H1 (cell line): ENCODE measurements at regions not wholly inside any gene's neighbourhood (a gene's known extent, or its start where the extent isn't known, plus 50 kb on each side); places are given as distances from the start of the nearest gene placed in this dataset.

Source experiments
- CTCF ChIA-PET: fragments of 300-600 bp; sonication (Branson Sonifier 250); formaldehyde crosslinking; loops from one replicate; lab custom pipeline; 2021; ENCODE audit not compliant: partially characterized antibody; lab: Charles Lee
- POLR2A ChIA-PET: fragments of 300-600 bp; sonication (Branson Sonifier 250); formaldehyde crosslinking; loops from one replicate; lab custom pipeline; 2021; ENCODE audit warnings: inconsistent platforms; ENCODE audit not compliant: partially characterized antibody; lab: Charles Lee
- DNase-seq, 2 experiments: peaks; one replicate each; pipeline versions ENCODE4 v3.0.0 to v3.0.0-alpha.2; 2010 to 2022; ENCODE audit warnings: low spot score in 2 of 2, low read depth in 1 of 2, mixed read lengths in 1 of 2
- FAIRE-seq: peaks from 2 replicates; lab custom pipeline; 2011; peaks lifted over from hg19 to GRCh38; lab: Jason Lieb, UNC
- H2AFZ ChIP-seq: 2 replicates; pipeline ENCODE4 v1.8.1; 2012; ENCODE audit warnings: low read length, inconsistent platforms
- H2AK5ac ChIP-seq: 2 replicates; pipeline ENCODE4 v1.6.1; 2013; ENCODE audit warnings: low read depth, low read length
- H2BK120ac ChIP-seq: replicated peaks from 2 replicates; pipeline ENCODE3; 2013; ENCODE audit warnings: low read depth, low read length, inconsistent platforms
- H2BK12ac ChIP-seq: 2 replicates; pipeline ENCODE4 v1.6.1; 2013; ENCODE audit warnings: low read depth, low read length
- H2BK15ac ChIP-seq: 2 replicates; pipeline ENCODE4 v1.6.1; 2013; ENCODE audit warnings: low read length
- H2BK20ac ChIP-seq: 2 replicates; pipeline ENCODE4 v1.6.1; 2013; ENCODE audit warnings: low read length
- H2BK5ac ChIP-seq: 2 replicates; pipeline ENCODE4 v1.6.1; 2013; ENCODE audit warnings: low read depth, low read length
- H3K14ac ChIP-seq: 2 replicates; pipeline ENCODE4 v1.6.1; 2013; ENCODE audit warnings: inconsistent platforms; ENCODE audit not compliant: insufficient read length
- H3K18ac ChIP-seq: 2 replicates; pipeline ENCODE4 v1.6.1; 2013; ENCODE audit warnings: low read length; ENCODE audit errors: extremely low read depth
- H3K23ac ChIP-seq: 2 replicates; pipeline ENCODE4 v1.6.1; 2013; ENCODE audit warnings: inconsistent platforms; ENCODE audit not compliant: insufficient read length
- H3K23me2 ChIP-seq: 2 replicates; pipeline ENCODE4 v1.6.1; 2013; ENCODE audit warnings: low read depth, low read length
- H3K27ac ChIP-seq: 2 replicates; pipeline ENCODE4 v1.6.1; 2011; ENCODE audit warnings: low read depth, low read length, inconsistent platforms
- H3K27me3 ChIP-seq, 4 experiments: replicated peaks in 1 of 4; 1 replicate in 1 of 4; 2 replicates in 3 of 4; pipeline versions ENCODE4 v1.6.1 to v1.8.1; 2011 to 2013; ENCODE audit warnings: low read length in 3 of 4, mild to moderate bottlenecking in 3 of 4, inconsistent platforms in 2 of 4, mixed read lengths in 2 of 4, moderate library complexity in 1 of 4; ENCODE audit not compliant: control insufficient read depth in 3 of 4, insufficient read depth in 3 of 4; ENCODE audit errors: extremely low read depth in 1 of 4
- H3K36me3 ChIP-seq, 4 experiments: 2 replicates each; pipeline versions ENCODE4 v1.6.1 to v1.8.1; 2011 to 2013; ENCODE audit warnings: mild to moderate bottlenecking in 4 of 4, low read length in 3 of 4, moderate library complexity in 2 of 4, control low read depth in 1 of 4, inconsistent platforms in 1 of 4; ENCODE audit not compliant: insufficient read depth in 4 of 4, control insufficient read depth in 2 of 4
- H3K4ac ChIP-seq: replicated peaks from 2 replicates; pipeline ENCODE3; 2013; ENCODE audit warnings: low read length, low read depth, mixed read lengths, inconsistent platforms; ENCODE audit not compliant: insufficient read length
- H3K4me1 ChIP-seq, 4 experiments: replicated peaks in 1 of 4; 1 replicate in 1 of 4; 2 replicates in 3 of 4; pipeline versions ENCODE4 v1.6.1 to v1.8.1; 2011 to 2013; ENCODE audit warnings: low read length in 3 of 4, inconsistent platforms in 2 of 4, mixed read lengths in 1 of 4; ENCODE audit not compliant: insufficient read depth in 4 of 4, control insufficient read depth in 3 of 4
- H3K4me2 ChIP-seq, 2 experiments: 2 replicates each; pipeline versions ENCODE4 v1.6.1 to v1.8.1; 2011 to 2013; ENCODE audit warnings: low read depth in 2 of 2, low read length in 2 of 2, control low read depth in 1 of 2, inconsistent platforms in 1 of 2, mild to moderate bottlenecking in 1 of 2; ENCODE audit not compliant: insufficient read depth in 1 of 2
- H3K4me3 ChIP-seq, 4 experiments: fragments of 200-600, 300-600 bp in 1 of 4; sonication (generic), shearing (Covaris generic), sonication (Bioruptor Twin) in 1 of 4; 2 replicates each; pipeline versions ENCODE4 v1.5.1 to v1.8.1; 2011 to 2016; ENCODE audit warnings: low read length in 4 of 4, low read depth in 3 of 4, control low read depth in 2 of 4, inconsistent platforms in 2 of 4, mild to moderate bottlenecking in 2 of 4, mixed read lengths in 1 of 4, moderate library complexity in 1 of 4; ENCODE audit not compliant: insufficient read depth in 2 of 4; ENCODE audit errors: extremely low read depth in 1 of 4
- H3K56ac ChIP-seq: replicated peaks from 2 replicates; pipeline ENCODE3; 2013; ENCODE audit warnings: low read depth, mild to moderate bottlenecking, mixed read lengths, low read length, inconsistent platforms; ENCODE audit not compliant: insufficient read length
- H3K79me1 ChIP-seq: 2 replicates; pipeline ENCODE4 v1.6.1; 2013; ENCODE audit warnings: low read depth, low read length, control low read depth
- H3K79me2 ChIP-seq, 2 experiments: 2 replicates each; pipeline versions ENCODE4 v1.6.1 to v1.8.1; 2012 to 2013; ENCODE audit warnings: low read length in 2 of 2, mild to moderate bottlenecking in 2 of 2, inconsistent platforms in 1 of 2; ENCODE audit not compliant: insufficient read depth in 2 of 2, control insufficient read depth in 1 of 2
- H3K9ac ChIP-seq, 4 experiments: replicated peaks in 1 of 4; 1 replicate in 1 of 4; 2 replicates in 3 of 4; pipeline versions ENCODE4 v1.6.1 to v1.8.1; 2011 to 2013; ENCODE audit warnings: low read depth in 3 of 4, low read length in 3 of 4, control low read depth in 2 of 4, mild to moderate bottlenecking in 2 of 4, moderate library complexity in 2 of 4, inconsistent platforms in 1 of 4; ENCODE audit errors: extremely low read depth in 1 of 4
- H3K9me3 ChIP-seq, 2 experiments: 2 replicates each; pipeline versions ENCODE4 v1.6.1 to v1.8.1; 2012 to 2013; ENCODE audit warnings: mild to moderate bottlenecking in 2 of 2, moderate library complexity in 2 of 2, control low read depth in 1 of 2, inconsistent platforms in 1 of 2, low read depth in 1 of 2, low read length in 1 of 2, mixed read lengths in 1 of 2; ENCODE audit not compliant: insufficient read depth in 2 of 2
- H4K20me1 ChIP-seq, 2 experiments: replicated peaks in 1 of 2; 2 replicates each; pipeline versions ENCODE3 to v1.8.1; 2011 to 2013; ENCODE audit warnings: inconsistent platforms in 2 of 2, low read length in 2 of 2, mild to moderate bottlenecking in 1 of 2; ENCODE audit not compliant: insufficient read depth in 2 of 2, control insufficient read depth in 1 of 2
- H4K5ac ChIP-seq: 2 replicates; pipeline ENCODE4 v1.6.1; 2013; ENCODE audit warnings: low read length, low read depth, mixed read lengths, inconsistent platforms; ENCODE audit not compliant: insufficient read length
- H4K8ac ChIP-seq: 2 replicates; pipeline ENCODE4 v1.8.0; 2013; ENCODE audit warnings: mild to moderate bottlenecking, moderate library complexity, low read length, inconsistent platforms; ENCODE audit not compliant: insufficient read depth; ENCODE audit errors: extremely low read depth
- H4K91ac ChIP-seq: replicated peaks from 2 replicates; pipeline ENCODE3; 2013; ENCODE audit warnings: low read length, mixed read lengths, inconsistent platforms; ENCODE audit not compliant: insufficient read length
- ASH2L ChIP-seq: fragments of 200-600, 300-600 bp; sonication (generic); IDR thresholded peaks from one replicate; pipeline ENCODE4 v1.7.1; 2017; ENCODE audit warnings: low read length
- CHD2 ChIP-seq: IDR thresholded peaks from 2 replicates; pipeline ENCODE4 v1.6.1; 2012; ENCODE audit warnings: low read length, improper control_type of control experiment
- GTF2F1 ChIP-seq: IDR thresholded peaks from 2 replicates; pipeline ENCODE4 v1.6.1; 2012; ENCODE audit warnings: low read depth, low read length, improper control_type of control experiment, borderline replicate concordance
- JUN ChIP-seq: IDR thresholded peaks from 2 replicates; pipeline ENCODE4 v1.6.1; 2011; ENCODE audit warnings: low read depth, mild to moderate bottlenecking, improper control_type of control experiment, low read length
- NRF1 ChIP-seq: IDR thresholded peaks from 2 replicates; pipeline ENCODE4 v1.6.1; 2011; ENCODE audit warnings: mild to moderate bottlenecking, low read depth, low read length, improper control_type of control experiment
- RBBP5 ChIP-seq: IDR thresholded peaks from 2 replicates; pipeline ENCODE4 v1.7.1; 2012; ENCODE audit warnings: low read depth, mild to moderate bottlenecking, inconsistent platforms, low read length, moderate library complexity, borderline replicate concordance
- SIN3A ChIP-seq, 2 experiments: IDR thresholded peaks in 1 of 2; conservative IDR thresholded peaks in 1 of 2; 2 replicates each; pipeline ENCODE4 v1.6.1; 2011 to 2012; ENCODE audit warnings: low read length in 2 of 2, improper control_type of control experiment in 1 of 2, low read depth in 1 of 2, mild to moderate bottlenecking in 1 of 2
- SIRT6 ChIP-seq: IDR thresholded peaks from one replicate; pipeline ENCODE4 v1.7.1; 2012; ENCODE audit warnings: low read length, inconsistent platforms
- SUZ12 ChIP-seq: fragments of 200-600 bp; sonication (generic); IDR thresholded peaks from 2 replicates; pipeline ENCODE4 v1.6.1; 2012; ENCODE audit warnings: mild to moderate bottlenecking, inconsistent platforms, low read length, moderate library complexity, mixed read lengths
- WGBS, 2 experiments: shearing (Covaris generic) in 1 of 2; methylation state at CpG; one replicate each; pipeline versions ENCODE4 v1.1.6 to v1.1.7; 2013 to 2015; ENCODE audit warnings: low lambda C conversion rate in 2 of 2, mixed read lengths in 2 of 2, inconsistent platforms in 1 of 2, low coverage in 1 of 2, missing lambda C conversion rate in 1 of 2; ENCODE audit not compliant: insufficient replicate concordance in 2 of 2, insufficient coverage in 1 of 2, insufficient read length in 1 of 2; ENCODE audit errors: extremely low coverage in 1 of 2, missing lambda C conversion rate in 1 of 2; 5-methylcytosine and 5-hydroxymethylcytosine counted together
- TF ChIP-seq, protein P1 (sequence below), 3 experiments: IDR thresholded peaks; 1 replicate in 2 of 3; 2 replicates in 1 of 3; pipeline versions ENCODE4 v1.5.1 to v1.6.1; 2011; ENCODE audit warnings: low read length in 3 of 3, mild to moderate bottlenecking in 3 of 3, inconsistent platforms in 2 of 3, low read depth in 1 of 3, moderate library complexity in 1 of 3; ENCODE audit not compliant: insufficient read depth in 1 of 3; ENCODE audit errors: control extremely low read depth in 1 of 3

DNA sequence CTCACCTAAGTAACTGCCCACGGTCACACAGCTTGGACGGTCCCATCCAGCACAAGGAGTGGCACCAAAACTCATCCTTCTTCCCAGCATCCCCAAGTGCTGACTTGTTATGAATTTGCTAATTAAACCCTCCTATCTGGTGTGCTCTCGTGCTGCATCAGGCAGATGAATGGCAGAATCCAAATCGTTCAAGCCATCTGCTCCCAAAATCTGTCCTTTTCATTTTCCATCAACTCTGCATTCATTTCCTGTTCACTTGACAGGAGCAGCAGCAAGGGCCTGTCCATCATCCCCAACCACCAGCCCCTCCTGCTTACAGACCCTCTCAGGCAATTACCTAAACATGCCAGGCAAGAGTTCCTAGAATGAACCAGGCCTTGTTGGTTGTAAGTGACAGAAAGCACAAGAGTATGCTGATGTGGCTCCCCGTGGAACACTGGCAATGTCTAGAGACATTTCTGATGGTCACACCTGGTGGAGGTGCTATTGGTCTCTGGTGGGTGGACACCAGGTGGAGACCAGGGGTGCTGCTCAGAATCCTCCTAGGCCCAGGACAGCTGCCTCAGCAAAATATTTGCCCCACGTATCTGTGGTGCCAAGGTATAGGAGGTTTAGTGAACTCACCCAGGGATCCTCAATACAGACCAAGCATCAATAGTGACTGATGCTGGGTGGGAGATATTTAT lies 832.5 kb downstream of the TBC1D22A start:
- FAIRE-seq = no peak
- H4K5ac ChIP-seq = no peak overlapping the region

More for the DNA sequence above, 832.5 kb downstream of the TBC1D22A start:
- TF ChIP-seq SIN3A (conservative IDR thresholded peaks at IDR 0.05 in 1 of 2, IDR thresholded peaks at IDR 0.05 in 1 of 2; ENCODE audit: low read depth in 1 of 2, low read length in 2 of 2) (no peak), RBBP5 (no peak), JUN (no peak), ASH2L (no peak), SIRT6 (no peak), CHD2 (no peak), NRF1 (no peak), GTF2F1 (no peak), SUZ12 (no peak)
- TF ChIP-seq, protein P1, sequence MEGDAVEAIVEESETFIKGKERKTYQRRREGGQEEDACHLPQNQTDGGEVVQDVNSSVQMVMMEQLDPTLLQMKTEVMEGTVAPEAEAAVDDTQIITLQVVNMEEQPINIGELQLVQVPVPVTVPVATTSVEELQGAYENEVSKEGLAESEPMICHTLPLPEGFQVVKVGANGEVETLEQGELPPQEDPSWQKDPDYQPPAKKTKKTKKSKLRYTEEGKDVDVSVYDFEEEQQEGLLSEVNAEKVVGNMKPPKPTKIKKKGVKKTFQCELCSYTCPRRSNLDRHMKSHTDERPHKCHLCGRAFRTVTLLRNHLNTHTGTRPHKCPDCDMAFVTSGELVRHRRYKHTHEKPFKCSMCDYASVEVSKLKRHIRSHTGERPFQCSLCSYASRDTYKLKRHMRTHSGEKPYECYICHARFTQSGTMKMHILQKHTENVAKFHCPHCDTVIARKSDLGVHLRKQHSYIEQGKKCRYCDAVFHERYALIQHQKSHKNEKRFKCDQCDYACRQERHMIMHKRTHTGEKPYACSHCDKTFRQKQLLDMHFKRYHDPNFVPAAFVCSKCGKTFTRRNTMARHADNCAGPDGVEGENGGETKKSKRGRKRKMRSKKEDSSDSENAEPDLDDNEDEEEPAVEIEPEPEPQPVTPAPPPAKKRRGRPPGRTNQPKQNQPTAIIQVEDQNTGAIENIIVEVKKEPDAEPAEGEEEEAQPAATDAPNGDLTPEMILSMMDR (IDR thresholded peaks at IDR 0.05; ENCODE audit: control extremely low read depth in 1 of 3, insufficient read depth in 1 of 3, low read depth in 1 of 3, low read length in 3 of 3) = no peak
- Histone ChIP-seq H3K4ac (no peak overlapping the region), H2BK120ac (no peak overlapping the region), H2BK20ac (no peak overlapping the region), H3K79me2 (no peaks in the 10 kb centered on the region), H3K9me3 (peaks cover 59 to 75% of the 10 kb centered on the region in 2 experiments), H3K4me2 (no peak overlapping the region), H2BK12ac (no peak overlapping the region), H2AFZ (no peak overlapping the region), H3K9ac (no peak overlapping the region), H4K20me1 (no peaks in the 10 kb centered on the region), H3K18ac (no peak overlapping the region), H3K23me2 (no peaks in the 10 kb centered on the region), H3K56ac (no peak overlapping the region), H3K36me3 (no peaks in the 10 kb centered on the region), H3K27ac (no peak overlapping the region), H3K79me1 (no peaks in the 10 kb centered on the region), H2BK15ac (no peak overlapping the region), H3K14ac (no peak overlapping the region), H4K91ac (no peak overlapping the region), H4K8ac (no peak overlapping the region), H3K4me1 (no peaks in the 10 kb centered on the region), H3K27me3 (no peaks in the 10 kb centered on the region), H3K4me3 (no peak overlapping the region), H2AK5ac (no peak overlapping the region), H2BK5ac (no peak overlapping the region), H3K23ac (no peak overlapping the region)
- ChIA-PET POLR2A (no interaction called here), CTCF (no interaction called here)
- DNase-seq = no peak
- WGBS, 2 experiments = 87% methylated on average over 6 of the region's 6 CpGs; no CpG with 5 or more reads in 1 of the 2 experiments
